Epithelial cell of proximal tubule (primary cell): ENCODE measurements at regions not wholly inside any gene's neighbourhood (a gene's known extent, or its start where the extent isn't known, plus 50 kb on each side); places are given as distances from the start of the nearest gene placed in this dataset.

Source experiments
- DNase-seq: peaks from one replicate; pipeline ENCODE4 v3.0.0-alpha.2; 2011; ENCODE audit warnings: low read depth
- H3K4me3 ChIP-seq: 2 replicates; pipeline ENCODE4 v1.5.1; 2011; ENCODE audit warnings: low read depth, mild to moderate bottlenecking, low read length
- TF ChIP-seq, protein P1 (sequence below): conservative IDR thresholded peaks from 2 replicates; pipeline ENCODE4 v1.5.1; 2012; ENCODE audit warnings: low read depth, mild to moderate bottlenecking, low read length

DNA sequence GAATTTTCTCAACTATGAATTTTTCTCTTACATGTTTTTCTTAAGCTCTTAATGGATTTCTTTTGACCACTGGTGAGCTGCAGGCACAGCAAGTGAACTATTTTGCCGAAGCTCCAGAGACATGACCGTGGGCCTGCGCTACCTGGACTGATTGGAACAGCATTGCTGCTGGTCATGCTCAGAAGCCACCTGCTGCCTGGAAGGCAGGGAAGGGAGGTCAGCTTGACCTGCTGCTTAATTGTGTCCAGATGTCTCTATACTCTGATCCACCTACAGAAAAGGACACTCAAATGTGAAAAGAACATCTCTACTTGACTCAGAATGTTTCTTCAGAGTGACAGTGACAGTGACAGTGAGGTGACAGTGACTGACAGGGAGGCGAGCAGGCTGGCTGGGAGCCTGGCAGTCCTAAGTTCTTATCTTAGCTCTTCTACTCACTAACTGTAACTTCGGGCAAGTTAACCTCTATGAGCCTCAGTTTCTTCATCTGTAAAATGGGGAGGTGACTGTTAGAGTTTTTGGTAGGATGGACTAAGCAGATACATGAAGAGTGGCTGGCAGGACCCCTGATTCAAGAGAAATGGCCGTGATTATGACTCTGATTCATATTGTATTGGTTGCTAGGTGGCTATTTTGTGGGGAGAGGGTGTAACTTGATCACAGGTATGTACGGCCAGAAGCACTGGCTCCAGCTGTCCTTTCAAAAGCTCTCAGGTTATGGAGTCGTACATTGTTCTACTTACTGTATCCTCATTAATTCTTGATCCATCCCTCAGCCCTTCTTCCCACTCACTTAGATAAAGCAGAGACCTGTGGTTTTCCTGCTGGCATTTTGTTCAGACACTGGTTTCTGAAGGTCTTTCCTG, 54.8 kb upstream of the DLG1 start:
- TF ChIP-seq, protein P1, sequence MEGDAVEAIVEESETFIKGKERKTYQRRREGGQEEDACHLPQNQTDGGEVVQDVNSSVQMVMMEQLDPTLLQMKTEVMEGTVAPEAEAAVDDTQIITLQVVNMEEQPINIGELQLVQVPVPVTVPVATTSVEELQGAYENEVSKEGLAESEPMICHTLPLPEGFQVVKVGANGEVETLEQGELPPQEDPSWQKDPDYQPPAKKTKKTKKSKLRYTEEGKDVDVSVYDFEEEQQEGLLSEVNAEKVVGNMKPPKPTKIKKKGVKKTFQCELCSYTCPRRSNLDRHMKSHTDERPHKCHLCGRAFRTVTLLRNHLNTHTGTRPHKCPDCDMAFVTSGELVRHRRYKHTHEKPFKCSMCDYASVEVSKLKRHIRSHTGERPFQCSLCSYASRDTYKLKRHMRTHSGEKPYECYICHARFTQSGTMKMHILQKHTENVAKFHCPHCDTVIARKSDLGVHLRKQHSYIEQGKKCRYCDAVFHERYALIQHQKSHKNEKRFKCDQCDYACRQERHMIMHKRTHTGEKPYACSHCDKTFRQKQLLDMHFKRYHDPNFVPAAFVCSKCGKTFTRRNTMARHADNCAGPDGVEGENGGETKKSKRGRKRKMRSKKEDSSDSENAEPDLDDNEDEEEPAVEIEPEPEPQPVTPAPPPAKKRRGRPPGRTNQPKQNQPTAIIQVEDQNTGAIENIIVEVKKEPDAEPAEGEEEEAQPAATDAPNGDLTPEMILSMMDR, result no peak
- H3K4me3 ChIP-seq, result no peak overlapping the region
- DNase-seq, result no peak

- DNase-seq, result no peak
- no peak overlapping the region for H3K4me3 ChIP-seq
- TF ChIP-seq, protein P1, result no peak
These were observed 54.0 kb upstream of the DLG1 start for GRCh38 chr3:197352382-197352781.

DNA sequence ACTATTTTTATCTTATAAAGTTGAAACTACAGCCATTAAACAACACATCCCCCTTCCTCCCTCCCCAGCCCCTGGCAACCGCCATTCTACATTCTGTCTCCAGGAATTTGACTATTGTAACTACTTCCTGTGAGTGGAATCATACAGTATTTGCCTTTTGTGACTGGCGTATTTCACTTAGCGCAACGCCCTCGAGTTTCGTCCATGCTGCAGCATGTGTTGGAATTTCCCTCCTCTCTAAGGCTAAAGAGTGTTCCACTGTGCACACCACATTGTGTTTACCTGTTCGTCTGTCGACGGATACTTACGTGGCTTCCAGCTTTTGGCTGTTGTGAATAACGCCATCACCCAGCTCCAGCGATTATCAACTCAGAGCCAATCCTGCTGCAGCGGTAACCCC, 52.0 kb upstream of the DLG1 start:
- no peak for DNase-seq
- H3K4me3 ChIP-seq, result no peak overlapping the region
- TF ChIP-seq, protein P1, result no peak

DNA sequence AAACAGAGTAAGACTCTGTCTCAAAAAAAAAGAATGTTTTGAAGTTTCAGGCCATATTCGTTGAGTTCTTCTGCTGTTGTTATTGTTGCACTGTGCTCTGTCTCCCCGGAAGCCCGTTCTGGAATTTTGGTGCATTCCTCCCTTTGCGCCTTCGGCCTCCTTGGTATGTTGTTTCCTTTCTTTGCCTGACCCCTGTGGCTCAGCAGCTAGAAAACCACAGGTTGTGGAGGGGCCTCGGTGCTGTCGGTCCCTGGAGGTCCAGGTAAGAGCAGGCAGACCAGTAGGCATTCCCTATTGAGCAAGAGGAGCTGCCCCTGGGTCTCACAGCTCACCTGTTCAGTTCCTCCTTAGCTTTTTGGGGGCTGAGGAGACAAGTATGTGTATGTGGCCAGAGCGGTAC, 51.0 kb upstream of the DLG1 start:
- DNase-seq, result no peak
- TF ChIP-seq, protein P1, result no peak

More for the DNA sequence above, 51.0 kb upstream of the DLG1 start:
- no peak overlapping the region for H3K4me3 ChIP-seq
